HG02840 (cell line): ENCODE measurements at regions not wholly inside any gene's neighbourhood (a gene's known extent, or its start where the extent isn't known, plus 50 kb on each side); places are given as distances from the start of the nearest gene placed in this dataset.
"Not testable (repeated sequence)": the region's sequence is repeated elsewhere in the genome, so short reads cannot be mapped to it uniquely, and the experiment has no call there.

Source experiments
- ATAC-seq: cut with Tn5 transposase; IDR thresholded peaks from one replicate; pipeline ENCODE4 v1.9.1; 2021; ENCODE audit warnings: mild to moderate bottlenecking, moderate library complexity, moderate number of reproducible peaks; ENCODE audit not compliant: unreplicated experiment, low FRiP score

DNA sequence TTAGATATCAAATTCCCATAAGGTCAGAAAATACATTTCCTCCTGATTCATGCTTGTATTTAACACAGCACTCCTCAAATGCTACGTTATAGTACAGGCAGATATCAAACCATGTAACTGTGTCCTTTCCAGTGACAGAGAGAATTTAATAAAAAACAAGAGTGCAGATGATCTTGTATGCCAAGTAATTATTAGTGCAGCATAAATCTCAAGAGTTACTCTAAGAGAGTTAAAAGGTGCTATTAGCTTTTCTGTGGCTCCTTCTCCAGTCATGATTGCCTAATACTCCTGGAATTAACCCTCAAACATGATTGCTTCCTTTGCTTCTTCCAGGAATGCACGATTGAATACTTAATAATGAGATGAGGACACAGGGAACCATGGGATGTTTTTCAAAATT lies 413.0 kb upstream of the DPH6 start:
- no peak for ATAC-seq

DNA sequence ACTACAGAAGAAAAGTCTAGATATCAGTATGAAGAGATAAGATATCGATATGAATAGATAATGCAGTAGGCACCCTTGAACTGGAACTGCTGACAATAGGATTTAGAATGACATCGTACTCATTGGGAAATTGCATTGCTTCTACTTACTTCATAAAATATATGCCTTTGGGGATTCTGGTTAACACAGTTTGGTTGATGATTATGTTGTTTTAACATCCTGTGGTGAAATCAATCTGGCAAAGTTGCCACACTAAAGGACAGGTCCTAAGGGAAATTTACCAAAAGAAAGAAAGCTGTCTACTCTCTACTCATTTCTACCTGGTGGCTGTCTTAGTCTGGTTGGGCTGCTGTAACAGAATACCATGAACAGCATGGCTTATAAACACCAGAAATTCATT lies 417.4 kb upstream of the DPH6 start:
- no peak for ATAC-seq

DNA sequence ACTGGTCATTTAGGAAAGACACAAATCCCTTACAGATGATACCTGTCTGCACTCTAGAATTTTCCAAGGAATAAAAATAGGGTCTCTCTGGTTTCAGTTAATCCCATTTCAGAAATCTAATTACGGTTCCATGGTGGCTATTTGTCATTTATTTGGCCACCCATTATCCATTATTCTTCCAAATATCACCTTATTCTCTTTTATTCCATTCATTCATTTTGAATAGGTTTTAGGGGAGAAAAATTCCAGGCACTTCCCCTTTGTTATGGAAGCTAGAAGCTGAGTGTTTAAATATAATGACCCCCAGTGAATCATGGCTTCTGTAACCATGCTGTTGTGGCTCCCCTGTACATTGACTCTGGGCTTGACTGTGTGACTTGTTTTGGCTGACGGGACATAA lies 420.8 kb upstream of the DPH6 start:
- no peak for ATAC-seq

DNA sequence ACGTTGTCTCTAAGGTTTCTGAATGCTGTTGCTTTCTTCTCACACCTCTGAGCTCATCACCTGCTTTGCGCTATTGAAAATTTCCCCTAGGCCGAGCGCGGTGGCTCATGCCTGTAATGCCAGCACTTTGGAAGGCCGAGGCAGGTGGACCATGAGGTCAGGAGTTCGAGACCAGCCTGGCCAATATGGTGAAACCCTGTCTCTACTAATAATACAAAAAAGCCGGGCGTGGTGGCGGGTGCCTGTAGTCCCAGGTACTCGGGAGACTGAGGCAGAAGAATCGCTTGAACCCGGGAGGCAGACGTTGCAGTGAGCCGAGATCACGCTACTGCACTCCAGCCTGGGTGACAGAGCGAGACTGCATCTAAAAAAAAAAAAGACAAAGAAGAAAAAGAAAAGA lies 422.0 kb upstream of the DPH6 start:
- not testable (repeated sequence) for ATAC-seq

DNA sequence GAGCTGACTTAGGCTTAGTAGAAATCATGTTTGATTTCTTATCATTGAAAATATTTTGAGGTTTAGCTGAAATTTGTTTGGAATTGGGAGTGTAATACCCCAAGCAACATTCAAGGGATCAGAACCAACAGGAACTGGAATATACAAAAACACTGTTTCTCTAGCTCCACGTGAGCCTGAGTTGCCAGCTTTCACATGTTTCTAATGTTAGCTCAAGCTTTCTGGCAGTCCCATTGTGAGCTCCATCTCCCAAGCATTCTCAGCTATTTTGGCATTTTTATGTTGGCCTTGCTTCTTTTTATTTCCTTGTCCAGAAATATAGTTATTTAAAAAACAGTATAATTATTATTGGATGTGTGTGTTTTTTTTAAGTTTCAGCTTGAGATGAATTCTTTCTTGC lies 427.1 kb upstream of the DPH6 start:
- ATAC-seq, result no peak

DNA sequence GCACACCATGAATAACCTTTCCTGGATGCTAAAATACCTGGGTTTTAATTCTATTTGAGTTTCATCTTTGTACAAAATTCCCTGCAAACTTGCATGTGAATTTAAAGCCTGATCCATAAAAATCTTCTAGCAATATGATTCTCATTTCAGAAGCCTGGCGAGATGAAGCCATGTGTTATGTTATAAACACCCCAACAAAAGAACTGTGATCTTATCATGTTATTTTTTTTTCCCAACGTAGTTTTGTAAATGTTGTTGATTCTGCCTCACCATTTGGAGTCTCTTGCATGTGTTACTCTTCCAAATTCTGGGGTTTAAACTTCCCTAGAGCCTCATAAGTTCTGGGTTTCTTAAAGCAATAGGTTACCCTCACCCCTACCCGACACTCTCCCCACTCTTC lies 428.1 kb upstream of the DPH6 start:
- ATAC-seq, result no peak

DNA sequence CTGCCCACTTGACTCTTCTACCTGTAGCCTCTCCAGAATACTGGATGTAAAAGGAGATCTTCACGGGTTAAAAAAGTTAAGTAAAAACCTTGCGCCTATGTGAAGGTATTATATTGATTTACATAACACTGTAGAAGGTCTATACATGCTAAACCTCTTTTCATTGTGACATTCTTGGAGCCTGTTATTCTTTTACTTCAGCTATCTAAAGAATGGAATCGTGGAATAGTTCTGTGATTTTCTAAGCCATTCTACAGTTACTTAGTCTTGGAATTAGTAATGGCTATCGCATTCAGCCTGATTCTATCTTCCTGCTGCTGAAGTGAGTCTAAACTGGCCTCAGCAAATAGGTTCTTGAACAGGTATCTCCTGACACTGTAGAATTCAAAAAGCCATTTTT lies 430.0 kb upstream of the DPH6 start:
- ATAC-seq, result no peak

DNA sequence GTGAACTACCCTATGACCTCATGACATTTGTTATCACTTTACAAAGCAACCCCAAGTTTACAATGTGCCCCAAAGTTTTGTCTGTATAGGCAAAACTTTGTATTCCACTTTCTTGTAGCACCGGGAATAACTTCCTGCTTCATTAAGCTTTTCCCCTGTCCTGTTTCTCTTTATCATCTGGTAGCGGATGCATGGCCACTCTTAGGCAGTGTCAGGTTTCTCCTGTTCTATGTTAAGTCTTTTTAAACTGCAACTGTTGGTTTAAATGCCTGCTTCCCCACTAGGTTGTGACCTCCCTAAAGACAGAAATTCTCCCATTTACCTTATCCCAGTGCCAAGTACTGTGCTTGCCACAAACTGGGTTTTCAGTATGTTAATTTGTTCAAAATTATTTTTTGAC lies 433.6 kb upstream of the DPH6 start:
- no peak for ATAC-seq

DNA sequence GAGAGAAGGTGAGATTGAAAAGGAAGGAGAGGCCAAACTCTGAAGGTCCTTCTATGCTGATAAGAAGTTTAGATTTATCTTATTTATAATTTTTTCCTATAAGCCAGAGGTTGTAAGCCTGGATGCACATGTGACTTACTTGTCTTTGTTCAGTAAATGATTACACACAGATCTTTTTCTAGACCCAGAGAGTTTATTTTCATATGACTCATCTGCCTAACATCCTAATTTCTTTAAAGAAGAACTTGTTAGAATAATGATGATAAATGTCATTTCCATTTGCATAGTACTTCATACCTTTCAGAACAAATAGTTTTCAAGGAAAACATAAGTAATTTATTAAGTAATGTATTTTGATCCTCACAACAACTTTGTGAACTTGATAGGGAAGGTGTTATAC lies 434.8 kb upstream of the DPH6 start:
- ATAC-seq, result no peak

DNA sequence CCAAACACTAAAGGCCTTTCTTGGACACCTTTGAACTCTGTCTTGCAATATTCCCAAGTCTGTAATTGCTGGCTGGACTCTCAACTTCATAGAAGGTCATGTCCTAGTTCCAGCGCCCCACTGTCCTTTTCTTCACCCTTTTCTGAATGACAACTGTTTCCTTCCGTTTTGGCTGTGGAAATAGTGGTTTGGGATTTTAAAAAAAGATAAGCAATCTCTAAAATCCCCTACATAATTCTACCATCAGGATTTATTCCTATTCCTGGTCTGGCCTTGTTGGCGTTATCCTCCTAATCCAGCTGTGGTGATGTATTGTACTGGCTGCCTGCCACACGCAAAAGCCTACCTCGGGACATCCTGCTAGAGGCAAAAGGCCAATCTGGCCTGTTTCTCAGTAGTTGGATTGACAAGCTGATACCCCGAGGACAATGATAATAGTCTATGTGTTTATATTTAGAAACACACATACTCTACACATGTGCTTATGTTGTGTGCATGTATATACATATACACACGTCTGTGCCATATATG lies 440.3 kb upstream of the DPH6 start:
- no peak for ATAC-seq

DNA sequence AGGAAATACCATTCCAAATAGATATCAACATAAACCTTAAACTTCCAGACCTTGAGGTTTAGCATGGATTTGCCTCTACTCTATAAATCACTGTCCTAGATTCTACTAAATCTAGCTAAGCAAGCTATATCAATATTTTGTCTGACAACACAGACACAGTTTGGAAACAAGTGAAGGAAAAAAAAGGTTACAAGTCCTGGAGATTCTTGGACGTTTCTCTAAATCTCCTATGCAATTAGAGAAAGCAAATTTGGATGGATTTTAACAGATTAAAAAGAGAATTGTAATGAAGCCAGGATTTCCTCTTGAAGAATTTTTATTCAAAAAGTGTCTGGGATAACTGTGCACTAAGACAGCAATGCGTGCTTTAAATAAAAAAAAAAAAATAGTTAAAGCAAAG lies 441.1 kb upstream of the DPH6 start:
- no peak for ATAC-seq

DNA sequence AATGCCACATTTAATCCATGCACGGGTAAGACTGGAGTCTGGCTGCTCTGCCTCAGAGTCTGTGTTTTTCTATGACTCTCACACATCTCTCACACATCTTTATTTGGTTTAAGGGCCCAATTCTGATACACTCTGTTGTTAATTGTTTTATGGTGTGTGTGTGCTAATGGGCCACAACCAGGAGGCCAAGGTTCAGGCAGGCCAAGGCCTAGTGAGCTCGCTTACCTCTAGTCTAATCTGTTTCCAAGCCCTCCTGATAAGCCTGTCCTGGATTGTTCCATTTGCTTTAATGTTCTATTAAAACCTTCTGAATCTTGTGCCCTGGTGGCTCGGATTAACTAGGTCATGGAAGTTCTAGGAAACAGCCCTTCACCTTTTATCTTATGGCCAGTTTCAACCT lies 445.4 kb upstream of the DPH6 start:
- no peak for ATAC-seq

DNA sequence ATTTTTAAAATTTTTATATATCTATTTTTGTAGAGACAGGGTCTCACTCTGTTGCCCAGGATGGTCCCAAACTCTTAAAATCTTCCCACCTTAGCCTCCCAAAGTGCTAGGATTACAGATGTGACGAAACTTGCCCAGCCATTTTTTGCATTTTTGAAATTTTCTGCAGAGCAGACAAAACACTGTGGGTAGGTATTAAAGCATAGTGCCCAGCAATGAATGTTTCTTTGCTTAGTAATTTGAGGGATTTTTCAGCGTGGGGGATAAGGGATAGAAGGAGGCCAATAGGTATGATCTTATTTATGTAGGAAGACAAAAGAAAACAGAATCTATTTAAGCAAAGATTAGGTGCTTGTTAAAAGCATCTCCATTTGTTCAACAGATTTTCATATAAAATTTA lies 446.8 kb upstream of the DPH6 start:
- no peak for ATAC-seq

DNA sequence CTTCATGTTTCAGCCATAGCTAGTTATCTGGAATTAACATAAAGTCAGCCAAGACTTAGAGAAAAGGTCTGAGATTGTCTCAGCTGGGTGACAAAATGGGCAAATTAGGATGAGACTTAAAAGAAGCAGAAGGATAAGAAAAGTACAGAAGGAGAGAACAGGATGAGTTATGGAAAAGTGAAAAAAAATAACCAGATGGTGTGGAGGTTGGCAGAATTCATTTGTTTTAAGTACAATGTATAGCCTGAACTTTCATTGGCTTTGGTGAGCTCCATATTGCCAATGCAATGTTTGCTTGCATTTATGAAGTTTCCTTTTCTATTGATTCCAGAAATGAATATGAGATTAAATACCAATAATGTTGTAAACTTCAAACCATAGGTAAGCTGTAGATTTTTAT lies 447.2 kb upstream of the DPH6 start:
- ATAC-seq, result no peak

DNA sequence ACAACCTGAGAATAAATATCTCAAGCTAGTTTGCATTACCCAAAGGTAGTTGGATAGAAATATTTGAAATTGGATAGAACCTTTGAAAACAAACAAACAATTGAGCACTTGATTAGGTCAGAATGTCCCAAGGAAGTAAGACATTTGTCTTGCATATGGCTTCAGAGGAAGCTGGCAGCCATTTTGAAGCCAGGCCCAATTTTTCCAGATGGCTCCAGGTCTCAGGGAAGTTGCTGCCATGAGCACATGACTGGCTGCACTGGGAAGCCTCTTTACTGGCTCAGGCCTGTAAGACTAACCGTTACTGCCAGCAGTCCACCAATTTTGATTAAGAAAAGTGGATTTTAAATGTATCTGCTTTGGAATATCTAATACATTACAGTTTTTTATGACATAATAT lies 448.9 kb upstream of the DPH6 start:
- ATAC-seq, result no peak

DNA sequence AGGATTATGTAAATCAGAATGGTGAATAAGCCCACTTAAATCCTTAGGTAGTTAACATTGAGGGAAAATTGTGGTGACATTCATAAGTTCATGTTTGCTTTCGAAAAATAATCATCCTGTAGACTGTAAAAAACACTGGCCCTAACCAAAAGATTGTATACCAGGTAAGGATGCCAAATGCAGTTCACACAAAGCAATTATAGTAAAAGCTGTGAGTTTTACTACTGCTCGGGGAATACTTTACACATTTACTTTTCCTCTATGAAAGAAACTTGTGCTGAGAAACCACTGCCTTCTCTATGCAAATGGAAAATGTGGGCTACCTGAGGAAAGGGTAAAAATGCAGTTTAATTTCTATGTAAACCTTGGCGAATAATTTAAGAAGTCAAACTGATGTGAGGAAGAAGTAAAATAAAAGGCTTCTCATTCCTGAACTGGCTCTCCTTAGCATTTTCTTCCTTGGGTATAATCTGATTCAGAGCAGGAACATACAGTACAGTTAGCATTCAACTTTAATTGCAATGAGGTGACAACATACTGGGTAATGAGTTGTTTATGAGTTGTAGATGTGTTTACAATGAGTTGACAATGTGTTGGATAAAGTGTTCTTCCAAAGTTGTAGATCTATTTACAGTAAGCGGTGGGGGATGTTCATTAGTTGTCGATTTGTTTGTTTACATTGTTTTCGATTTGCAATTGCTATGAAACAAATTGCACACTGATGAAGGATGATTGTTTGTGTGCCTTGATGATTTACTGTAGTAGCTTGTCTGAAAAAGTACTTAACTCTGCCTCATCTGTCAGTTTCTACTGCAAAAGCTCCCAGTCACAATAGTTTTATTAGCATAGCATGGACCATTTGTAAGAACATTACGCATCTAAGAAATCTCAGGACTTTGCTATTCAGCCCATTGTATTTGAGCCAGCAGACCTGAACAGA lies 453.0 kb upstream of the DPH6 start:
- ATAC-seq, result no peak

DNA sequence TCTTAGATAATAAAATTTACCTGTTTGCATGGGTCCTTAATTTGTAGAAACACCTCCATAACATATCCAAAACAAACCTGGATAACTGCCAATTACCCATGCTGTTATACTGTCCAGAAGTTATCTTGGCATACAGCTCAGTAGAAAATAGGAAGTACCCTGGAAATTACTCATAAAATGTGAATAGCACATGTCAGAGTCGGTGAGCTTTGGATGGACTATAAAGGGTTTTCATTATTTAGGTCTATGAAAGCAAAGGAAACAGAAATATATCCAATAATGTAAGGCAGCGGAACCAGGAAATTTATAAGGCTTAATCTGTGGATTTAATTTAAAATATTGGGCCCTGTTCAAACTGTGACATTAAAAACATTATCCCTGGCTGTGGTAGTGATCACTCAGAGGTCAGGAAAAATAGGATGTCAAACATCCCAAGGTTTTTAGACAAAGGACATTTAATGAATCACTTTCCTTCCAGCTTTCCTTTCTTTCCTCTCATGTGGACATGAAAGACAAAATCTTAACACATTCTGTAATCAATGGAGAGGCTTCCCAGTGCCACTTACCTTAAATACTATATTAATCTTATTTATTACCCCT lies 459.0 kb upstream of the DPH6 start:
- ATAC-seq, result no peak

DNA sequence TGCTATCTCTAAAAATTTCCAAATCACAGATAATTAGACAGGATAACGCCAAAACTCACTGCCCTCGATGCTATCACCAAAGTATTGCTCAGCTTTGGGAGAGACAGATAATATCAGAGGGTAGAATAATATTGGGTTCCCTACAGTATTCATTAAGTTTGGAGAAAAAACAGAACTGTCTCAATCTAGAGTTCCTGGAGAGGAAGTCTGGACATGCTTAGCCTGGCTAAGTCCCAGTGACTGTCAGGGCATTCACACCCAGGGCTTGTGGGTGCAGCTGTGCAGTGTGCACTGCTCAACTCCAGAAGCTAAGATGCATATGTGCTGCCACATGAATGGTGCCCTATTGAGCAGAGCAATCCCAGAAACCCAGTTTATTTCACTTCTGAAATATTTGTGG lies 459.6 kb upstream of the DPH6 start:
- ATAC-seq, result no peak

DNA sequence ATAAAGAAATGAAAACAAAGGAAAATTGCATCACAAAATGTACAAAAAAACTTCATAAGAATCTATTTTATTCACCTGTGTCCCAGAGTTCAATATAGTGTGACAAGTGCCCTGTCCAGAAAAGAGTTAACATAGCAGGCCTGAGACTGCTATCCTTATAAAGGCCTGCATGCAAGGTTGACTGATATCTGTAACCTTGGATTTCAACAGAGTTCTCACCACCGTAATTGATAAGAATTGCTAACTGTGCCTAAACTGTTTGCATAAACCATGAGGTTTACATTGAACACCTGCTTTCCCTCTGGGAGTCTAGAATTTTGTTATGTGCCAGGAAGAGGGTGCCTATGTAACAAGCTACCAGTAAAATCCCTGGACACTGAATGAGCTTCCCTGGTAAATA lies 461.7 kb upstream of the DPH6 start:
- ATAC-seq, result no peak

DNA sequence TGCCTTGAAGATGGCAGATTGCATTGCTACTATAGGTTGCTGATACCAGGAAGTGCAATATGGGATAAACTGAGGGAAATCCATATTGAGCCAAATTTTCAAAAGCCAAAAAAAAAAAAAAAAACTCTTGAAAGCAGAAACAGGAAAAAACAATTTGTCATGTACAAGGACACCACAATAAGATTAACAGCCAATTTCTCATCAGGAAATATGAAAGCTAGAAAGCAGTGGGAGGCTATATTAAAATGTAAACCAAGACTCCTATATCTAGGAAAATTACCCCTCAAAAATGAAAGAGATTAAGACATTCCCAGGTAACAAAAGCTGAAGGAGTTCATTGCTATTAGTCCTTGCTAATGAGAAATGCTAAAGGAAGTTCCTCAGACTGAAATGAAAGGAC lies 462.8 kb upstream of the DPH6 start:
- no peak for ATAC-seq

DNA sequence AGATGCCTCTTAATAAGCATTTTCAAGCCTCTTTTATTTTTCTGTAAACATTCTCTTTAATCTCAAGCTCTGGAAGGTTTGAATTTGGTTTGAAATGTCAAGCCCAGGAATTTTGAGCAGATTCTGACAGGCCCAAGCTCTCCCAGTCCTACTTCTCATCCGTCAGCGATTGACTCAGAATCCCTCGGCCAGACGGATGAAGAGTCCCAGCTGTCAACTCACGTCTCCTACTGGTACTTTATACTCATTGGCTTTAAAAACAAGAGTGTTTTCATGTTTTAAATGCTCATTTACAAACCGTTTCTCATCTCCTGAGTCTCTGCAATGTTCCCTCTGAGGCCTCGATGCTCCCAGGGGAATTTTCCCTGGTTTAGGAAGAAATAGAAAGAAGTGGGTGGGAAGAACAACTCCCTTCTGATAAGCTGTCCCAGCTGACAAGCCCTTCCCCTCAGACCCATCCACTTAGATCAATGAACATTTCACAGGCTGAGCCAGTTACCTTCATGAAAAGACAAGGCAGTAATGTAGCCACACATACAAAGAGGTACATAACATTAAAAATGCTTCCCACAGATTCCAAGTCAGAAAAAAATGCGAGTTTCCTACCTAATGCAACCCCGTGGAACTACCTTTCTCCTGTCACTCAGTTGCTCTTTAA lies 478.2 kb upstream of the DPH6 start:
- no peak for ATAC-seq
